DOHH2 (cell line): ENCODE measurements at regions not wholly inside any gene's neighbourhood (a gene's known extent, or its start where the extent isn't known, plus 50 kb on each side); places are given as distances from the start of the nearest gene placed in this dataset.

Experiments
- H3F3A ChIP-seq: fragments of 200-600 bp; sonication (generic), shearing (Covaris generic); 2 replicates; pipeline ENCODE4 v1.6.0; 2016; ENCODE audit warnings: antibody characterized with exemption, mild to moderate bottlenecking; ENCODE audit not compliant: control insufficient read depth, insufficient read depth
- H3K27ac ChIP-seq: fragments of 200-600 bp; sonication (generic); 2 replicates; pipeline ENCODE4 v1.5.1; 2014; ENCODE audit warnings: low read depth, mild to moderate bottlenecking, low read length, moderate library complexity
- H3K27me3 ChIP-seq: fragments of 200-600 bp; sonication (generic); 2 replicates; pipeline ENCODE4 v1.6.1; 2014; ENCODE audit warnings: mild to moderate bottlenecking, low read length, mixed read lengths; ENCODE audit not compliant: control insufficient read depth
- H3K36me3 ChIP-seq: fragments of 200-600 bp; sonication (generic); 2 replicates; pipeline ENCODE4 v1.6.1; 2014; ENCODE audit warnings: mild to moderate bottlenecking, low read length, moderate library complexity, mixed read lengths; ENCODE audit not compliant: control insufficient read depth
- H3K4me1 ChIP-seq: fragments of 200-600 bp; sonication (generic); 2 replicates; pipeline ENCODE4 v1.6.1; 2014; ENCODE audit warnings: mild to moderate bottlenecking, low read length, mixed read lengths; ENCODE audit not compliant: control insufficient read depth
- H3K4me2 ChIP-seq: fragments of 200-600 bp; sonication (generic); 2 replicates; pipeline ENCODE4 v1.6.0; 2014; ENCODE audit warnings: mild to moderate bottlenecking, low read length, moderate library complexity
- H3K4me3 ChIP-seq: fragments of 200-600 bp; sonication (generic); 2 replicates; pipeline ENCODE4 v1.5.1; 2014; ENCODE audit warnings: mild to moderate bottlenecking, low read length, mixed read lengths
- H3K79me2 ChIP-seq: fragments of 200-600 bp; sonication (generic); 2 replicates; pipeline ENCODE4 v1.6.1; 2014; ENCODE audit warnings: mild to moderate bottlenecking, low read length, mixed read lengths; ENCODE audit not compliant: control insufficient read depth
- H3K9me2 ChIP-seq: fragments of 200-600 bp; sonication (generic); replicated peaks from 2 replicates; pipeline ENCODE4 v1.6.1; 2014; ENCODE audit warnings: mild to moderate bottlenecking, low read length, mixed read lengths; ENCODE audit not compliant: control insufficient read depth
- H3K9me3 ChIP-seq: fragments of 200-600 bp; sonication (generic); 2 replicates; pipeline ENCODE4 v1.6.1; 2014; ENCODE audit warnings: antibody characterized with exemption, low read length, mixed read lengths; ENCODE audit not compliant: control insufficient read depth, insufficient read depth
- H4K20me1 ChIP-seq: fragments of 200-600 bp; sonication (generic); 2 replicates; pipeline ENCODE4 v1.6.0; 2014; ENCODE audit warnings: low read depth, mild to moderate bottlenecking, antibody characterized with exemption, low read length, moderate library complexity; ENCODE audit not compliant: control insufficient read depth, insufficient read depth
- CTCF ChIP-seq: fragments of 200-600 bp; sonication (generic); IDR thresholded peaks from one replicate; pipeline ENCODE4 v1.5.1; 2014; ENCODE audit warnings: antibody characterized with exemption, mild to moderate bottlenecking, low read depth, low read length; ENCODE audit not compliant: poor library complexity, severe bottlenecking
- EZH2phosphoT487 ChIP-seq: fragments of 200-600 bp; sonication (generic); IDR thresholded peaks from 2 replicates; pipeline ENCODE4 v1.6.1; 2017; ENCODE audit warnings: borderline replicate concordance, mild to moderate bottlenecking, antibody characterized with exemption, low read length, moderate library complexity, mixed read lengths

DNA sequence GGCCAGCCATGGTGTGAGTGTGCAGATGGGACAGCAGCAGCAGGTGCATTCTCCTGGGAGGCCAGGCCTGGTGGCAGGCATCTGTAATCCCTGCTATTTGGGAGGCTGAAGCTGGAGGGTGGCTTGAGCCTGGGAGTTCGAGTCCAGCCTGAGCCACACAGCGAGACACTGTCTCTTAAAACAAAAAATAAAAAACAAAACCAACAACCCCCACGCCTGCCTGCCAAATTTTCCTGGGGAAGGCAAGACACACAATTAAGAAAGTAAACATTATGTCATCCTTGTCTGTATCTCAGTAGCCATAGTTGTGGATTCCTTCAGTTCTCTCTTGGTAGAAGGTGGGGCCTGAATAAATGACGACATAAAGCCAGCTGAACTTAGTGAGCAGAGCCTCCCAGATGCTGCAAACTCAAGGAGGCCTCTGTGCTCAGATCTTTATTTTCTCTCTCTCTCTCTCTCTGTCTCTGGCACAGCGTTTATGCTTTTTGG is 57.6 kb upstream of the CD34 start:
- Histone ChIP-seq H3K4me1 (peaks cover 4% of the 10 kb centered on the region), H3F3A (no peaks in the 10 kb centered on the region), H3K79me2 (no peaks in the 10 kb centered on the region), H3K36me3 (no peaks in the 10 kb centered on the region), H3K4me3 (no peak overlapping the region), H4K20me1 (no peaks in the 10 kb centered on the region), H3K27me3 (peaks cover 5% of the 10 kb centered on the region; the same call in 1 of the 2 replicates), H3K9me2 (no peaks in the 10 kb centered on the region), H3K9me3 (no peaks in the 10 kb centered on the region), H3K4me2 (no peak overlapping the region), H3K27ac (no peak overlapping the region)
- TF ChIP-seq CTCF (no peak), EZH2phosphoT487 (no peak)

DNA sequence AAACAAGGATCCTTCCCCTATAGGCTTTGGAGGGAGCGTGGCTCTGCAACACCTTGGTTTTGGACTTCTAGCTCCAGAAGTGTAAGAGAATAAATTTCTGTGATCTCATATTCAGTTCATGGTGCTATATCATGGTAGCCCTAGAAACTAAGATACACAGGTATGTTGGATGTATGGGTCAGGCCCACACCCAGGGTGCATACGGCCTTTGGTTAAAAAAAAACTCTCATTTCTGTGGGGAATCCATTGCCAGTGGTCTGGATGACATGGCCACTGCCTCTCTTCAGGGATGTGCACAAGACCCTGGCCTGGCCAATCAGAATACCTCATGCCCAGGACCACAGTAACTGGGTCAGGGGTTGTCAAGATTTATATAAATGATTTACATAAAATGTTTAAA is 56.8 kb upstream of the CD34 start:
- no peaks in the 10 kb centered on the region for H3K36me3 ChIP-seq
- no peaks in the 10 kb centered on the region for H3K27me3 ChIP-seq
- no peaks in the 10 kb centered on the region for H3K79me2 ChIP-seq
- no peaks in the 10 kb centered on the region for H3F3A ChIP-seq
- no peaks in the 10 kb centered on the region for H3K9me2 ChIP-seq
- no peaks in the 10 kb centered on the region for H3K9me3 ChIP-seq
- H4K20me1 ChIP-seq: no peaks in the 10 kb centered on the region
- H3K4me3 ChIP-seq: no peak overlapping the region
- TF ChIP-seq CTCF: no peak
- TF ChIP-seq EZH2phosphoT487: no peak
- H3K4me1 ChIP-seq: peaks cover 10% of the 10 kb centered on the region
- no peak overlapping the region for H3K27ac ChIP-seq
- H3K4me2 ChIP-seq: no peak overlapping the region

DNA sequence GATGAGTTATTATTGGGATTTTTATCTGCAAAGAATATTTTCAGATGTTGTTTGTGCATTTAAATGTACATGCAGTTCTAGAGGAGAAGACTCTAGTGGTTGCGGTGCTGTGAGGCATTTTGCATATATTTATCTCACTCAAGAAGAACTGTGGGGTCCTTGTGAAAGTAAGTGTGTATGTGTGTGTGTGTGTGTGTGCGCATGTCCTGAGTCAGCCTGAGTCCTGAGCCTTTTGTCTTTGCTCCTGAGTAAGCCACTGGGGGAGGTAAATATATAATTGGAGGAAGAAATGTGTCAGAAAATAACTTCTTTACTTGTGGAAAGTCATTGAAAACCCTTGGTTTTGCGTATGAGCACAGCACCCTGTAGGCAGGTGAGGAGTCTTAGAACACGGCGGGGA is 55.6 kb upstream of the CD34 start:
- Histone ChIP-seq H3K4me3 (no peak overlapping the region), H3K4me2 (no peak overlapping the region), H3K79me2 (no peaks in the 10 kb centered on the region), H3K27me3 (no peaks in the 10 kb centered on the region), H3K4me1 (peaks cover 10% of the 10 kb centered on the region), H4K20me1 (no peaks in the 10 kb centered on the region), H3K9me2 (no peaks in the 10 kb centered on the region), H3F3A (no peaks in the 10 kb centered on the region), H3K27ac (no peak overlapping the region), H3K36me3 (no peaks in the 10 kb centered on the region), H3K9me3 (no peaks in the 10 kb centered on the region)
- TF ChIP-seq EZH2phosphoT487: no peak
- no peak for TF ChIP-seq CTCF
